GM12874 (cell line): ENCODE measurements at regions not wholly inside any gene's neighbourhood (a gene's known extent, or its start where the extent isn't known, plus 50 kb on each side); places are given as distances from the start of the nearest gene placed in this dataset.

ENCODE experiments used
- CTCF ChIP-seq: IDR thresholded peaks from 2 replicates; pipeline ENCODE4 v1.5.1; 2011; ENCODE audit warnings: low read depth, mild to moderate bottlenecking, control low read depth, low read length, moderate library complexity; ENCODE audit not compliant: insufficient read depth

GRCh38 chr3:16033889-16034687, 140.4 kb upstream of the GALNT15 start:
- TF ChIP-seq CTCF: no peak

GRCh38 chr3:16040991-16041390, 133.5 kb upstream of the GALNT15 start:
- TF ChIP-seq CTCF: no peak

- TF ChIP-seq CTCF: peak; percentile 60
Observed at GRCh38 chr3:16048435-16049318, 125.8 kb upstream of the GALNT15 start.

- TF ChIP-seq CTCF: no peak
Observed at GRCh38 chr3:16050641-16051467, 123.6 kb upstream of the GALNT15 start.

- no peak for TF ChIP-seq CTCF
Observed at GRCh38 chr3:16051691-16052090, 122.8 kb upstream of the GALNT15 start.

- no peak for TF ChIP-seq CTCF
Observed at GRCh38 chr3:16052964-16053363, 121.5 kb upstream of the GALNT15 start.

- TF ChIP-seq CTCF: no peak
Observed at GRCh38 chr3:16053794-16054193, 120.7 kb upstream of the GALNT15 start.
